HG02798 (cell line): ENCODE measurements at regions not wholly inside any gene's neighbourhood (a gene's known extent, or its start where the extent isn't known, plus 50 kb on each side); places are given as distances from the start of the nearest gene placed in this dataset.

ENCODE experiments used
- ATAC-seq: cut with Tn5 transposase; IDR thresholded peaks from one replicate; pipeline ENCODE4 v1.9.1; 2021; ENCODE audit warnings: mild to moderate bottlenecking; ENCODE audit not compliant: unreplicated experiment, poor library complexity

DNA sequence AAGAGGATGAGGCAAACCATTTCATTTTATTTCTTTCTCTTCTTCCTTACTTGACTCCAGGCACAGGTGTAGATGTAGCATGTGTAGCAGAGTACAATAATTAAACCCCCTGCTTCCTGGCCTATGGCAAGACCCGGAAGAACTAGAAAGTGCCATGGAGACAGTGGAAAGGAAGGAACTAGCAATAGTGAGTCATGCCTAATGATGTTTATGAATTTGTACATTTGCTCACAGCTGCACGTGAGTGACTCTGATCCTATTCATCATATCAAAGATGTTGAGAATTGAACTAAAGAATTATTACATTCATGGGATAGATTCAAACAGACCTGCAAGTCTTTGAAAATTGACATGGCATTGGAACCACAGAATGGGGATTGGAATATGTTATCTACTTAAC lies 2233.9 kb upstream of the TENM3 start:
- ATAC-seq = no peak

DNA sequence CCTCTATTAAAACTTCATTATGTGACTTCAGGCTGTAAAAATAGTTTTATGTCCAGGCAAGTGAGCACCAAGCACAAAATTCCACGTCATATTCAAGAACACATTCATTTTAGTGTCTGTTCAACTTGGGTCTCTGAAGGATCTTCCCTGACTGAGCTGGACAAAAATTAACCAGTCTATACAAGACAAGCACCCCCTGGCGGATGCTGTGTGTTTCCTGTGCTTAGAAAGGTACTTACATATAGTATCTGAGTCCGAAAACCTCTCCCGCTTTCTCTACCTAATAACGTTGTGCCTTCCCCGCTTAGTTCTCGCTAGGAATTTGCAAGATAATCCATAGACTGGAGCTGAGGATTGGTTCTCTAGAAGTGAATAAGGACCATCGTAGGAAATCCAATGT lies 2214.5 kb upstream of the TENM3 start:
- ATAC-seq = peak; percentile 71

DNA sequence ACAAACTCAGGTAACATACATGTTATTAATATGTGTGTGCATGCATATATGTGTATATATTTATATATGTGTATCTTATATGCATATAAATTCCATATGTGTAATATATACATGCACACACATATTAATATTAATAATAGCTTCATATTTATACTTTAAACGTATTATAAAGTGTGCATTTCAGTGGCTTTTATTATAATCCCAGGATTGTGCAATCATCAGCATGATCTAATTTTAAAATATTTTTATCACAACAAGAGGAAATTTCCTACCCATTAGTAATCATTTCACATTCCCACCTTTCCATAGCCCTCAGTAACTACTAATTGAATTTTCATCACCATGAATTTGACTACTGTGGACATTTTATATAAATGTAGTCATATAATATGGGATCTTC lies 2211.9 kb upstream of the TENM3 start:
- no peak for ATAC-seq

DNA sequence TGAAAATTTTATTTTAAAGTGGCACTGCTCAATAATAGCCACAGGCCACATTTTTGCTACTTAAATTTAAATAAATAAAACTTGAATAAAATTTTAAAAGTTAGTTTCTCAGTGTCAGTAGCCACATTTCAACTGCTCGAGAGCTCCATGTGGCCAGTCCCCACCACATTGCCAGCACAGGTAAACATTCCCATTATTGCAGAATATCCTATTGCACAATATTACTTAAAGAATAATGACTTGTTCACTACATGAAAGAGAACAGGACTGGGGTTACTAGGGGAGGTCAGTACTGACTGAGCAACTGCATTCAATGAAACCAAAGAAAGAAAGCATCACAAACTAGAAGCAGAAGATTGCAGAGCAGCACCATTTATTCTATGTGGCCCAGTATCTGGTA lies 2201.6 kb upstream of the TENM3 start:
- no peak for ATAC-seq

DNA sequence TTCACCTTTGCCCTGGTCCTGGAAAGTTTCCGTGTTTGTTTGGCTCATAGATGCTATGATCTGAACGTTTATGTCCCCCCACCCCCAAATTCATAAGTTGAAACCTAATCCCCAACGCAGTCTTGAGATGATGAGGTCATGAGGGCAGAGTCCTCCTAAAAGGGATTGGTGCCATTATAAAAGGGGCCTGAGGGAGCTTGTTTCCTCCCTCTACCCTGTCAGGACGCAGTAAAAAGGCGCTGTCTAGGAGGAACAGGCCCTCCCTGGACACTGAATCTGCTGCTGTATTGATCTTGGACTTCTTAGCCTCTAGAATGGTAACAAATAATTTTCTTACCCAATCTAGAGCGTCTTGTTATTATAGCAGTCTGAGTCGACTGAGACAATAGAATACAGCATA lies 2190.6 kb upstream of the TENM3 start:
- ATAC-seq = no peak

DNA sequence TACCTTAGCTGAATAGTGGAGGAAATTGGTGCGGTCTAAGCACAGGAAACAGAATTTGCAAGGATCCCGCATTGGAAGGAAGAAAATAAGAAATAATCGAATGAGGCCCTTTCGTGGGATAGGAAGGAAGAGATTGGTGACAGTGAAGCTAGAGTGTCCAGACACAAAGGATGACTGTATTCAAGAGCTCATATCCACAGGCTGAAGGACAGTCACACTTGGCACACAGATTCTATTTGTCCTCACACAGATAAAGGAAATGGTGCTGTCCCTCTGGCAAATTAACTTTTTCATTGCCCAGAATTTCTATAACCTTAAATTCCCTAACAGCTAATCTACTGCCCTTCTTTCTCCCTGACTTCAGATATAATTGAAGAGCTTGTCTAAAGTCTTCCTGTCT lies 2188.9 kb upstream of the TENM3 start:
- no peak for ATAC-seq

DNA sequence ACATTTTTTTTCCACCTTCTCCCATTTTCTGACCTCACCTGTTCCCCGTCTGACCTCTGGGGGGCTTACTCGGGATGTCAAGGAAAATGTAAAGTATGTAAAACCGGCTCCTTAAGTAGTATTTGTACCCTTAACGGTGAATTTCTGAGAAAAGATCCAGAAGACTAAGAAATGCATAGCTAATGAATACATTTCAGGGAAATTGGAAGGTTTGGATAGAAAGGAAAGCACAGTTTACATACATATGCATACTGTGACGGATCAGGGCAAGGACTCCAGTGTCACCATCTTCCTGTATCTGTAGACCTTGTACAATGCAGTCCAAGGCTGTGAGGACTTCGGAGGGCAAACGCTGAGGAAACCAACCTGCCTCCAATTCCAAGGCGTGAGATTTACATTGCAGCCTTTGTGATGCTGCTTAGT lies 2185.9 kb upstream of the TENM3 start:
- ATAC-seq = no peak

DNA sequence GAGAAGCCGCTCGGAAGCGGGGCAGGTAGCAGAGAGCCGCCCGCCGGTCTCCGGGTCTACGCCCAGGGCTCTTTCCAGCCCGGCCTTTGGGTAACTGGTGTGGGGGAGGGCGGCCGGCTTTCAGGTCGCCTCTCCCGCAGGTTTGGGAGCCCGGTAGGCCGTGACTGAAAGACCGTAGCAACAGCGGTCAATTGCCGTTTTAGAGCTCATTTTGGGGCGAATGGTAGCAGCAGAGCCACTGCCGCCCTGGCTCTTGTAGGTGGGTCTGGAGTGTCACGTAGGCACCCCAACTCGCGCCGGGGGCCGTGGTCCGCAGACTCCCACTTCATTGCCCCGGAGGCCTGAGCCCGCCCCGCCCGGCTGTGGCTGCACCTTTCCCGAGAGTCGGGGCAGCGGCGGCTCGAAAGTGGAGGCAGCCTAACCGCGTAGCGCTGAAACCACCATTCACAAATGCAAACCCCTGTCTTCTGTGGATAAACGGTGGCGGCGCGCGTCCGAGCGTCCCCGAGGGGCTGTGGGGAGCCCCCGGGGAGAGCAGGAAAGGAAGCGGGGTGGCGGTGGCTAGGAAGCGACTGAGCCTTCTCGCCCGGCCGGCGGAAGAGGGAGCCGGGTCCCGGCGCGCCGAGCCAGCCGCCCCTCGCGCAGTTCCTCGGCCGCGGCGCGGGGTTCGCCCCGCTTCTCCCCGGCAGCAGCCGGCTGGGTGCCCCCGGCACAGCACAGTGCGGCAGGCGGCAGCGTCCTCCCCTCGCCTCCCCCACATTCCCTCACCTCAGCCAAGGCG lies 2185.1 kb upstream of the TENM3 start:
- ATAC-seq = peak; percentile 66

DNA sequence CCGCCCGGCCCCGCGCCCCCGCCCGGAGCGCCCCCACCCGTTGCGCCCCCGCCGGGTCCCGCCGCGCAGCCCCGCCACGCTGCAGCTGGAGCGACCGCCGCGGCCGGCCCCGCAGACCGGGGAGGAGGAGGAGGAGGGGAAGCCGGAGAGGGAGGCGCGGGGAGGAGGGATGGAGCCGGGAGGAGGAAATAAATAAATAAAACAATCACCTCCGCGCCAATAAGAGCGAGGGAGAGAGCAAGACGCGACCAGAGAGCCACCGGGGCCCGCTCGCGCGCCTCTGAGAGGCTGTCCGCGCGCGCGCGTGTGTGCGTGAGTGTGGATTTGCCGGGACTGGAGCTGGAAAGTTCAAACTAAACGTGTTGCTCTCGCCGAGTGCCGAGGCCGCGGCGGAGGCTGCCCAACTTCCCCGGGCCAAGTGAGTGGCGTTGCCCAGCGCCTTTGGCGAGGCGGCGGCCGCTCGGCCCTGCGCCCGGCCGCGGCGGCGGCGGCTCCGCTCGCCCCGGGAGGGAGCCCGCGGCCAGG lies 2184.4 kb upstream of the TENM3 start:
- ATAC-seq = peak; percentile 34

DNA sequence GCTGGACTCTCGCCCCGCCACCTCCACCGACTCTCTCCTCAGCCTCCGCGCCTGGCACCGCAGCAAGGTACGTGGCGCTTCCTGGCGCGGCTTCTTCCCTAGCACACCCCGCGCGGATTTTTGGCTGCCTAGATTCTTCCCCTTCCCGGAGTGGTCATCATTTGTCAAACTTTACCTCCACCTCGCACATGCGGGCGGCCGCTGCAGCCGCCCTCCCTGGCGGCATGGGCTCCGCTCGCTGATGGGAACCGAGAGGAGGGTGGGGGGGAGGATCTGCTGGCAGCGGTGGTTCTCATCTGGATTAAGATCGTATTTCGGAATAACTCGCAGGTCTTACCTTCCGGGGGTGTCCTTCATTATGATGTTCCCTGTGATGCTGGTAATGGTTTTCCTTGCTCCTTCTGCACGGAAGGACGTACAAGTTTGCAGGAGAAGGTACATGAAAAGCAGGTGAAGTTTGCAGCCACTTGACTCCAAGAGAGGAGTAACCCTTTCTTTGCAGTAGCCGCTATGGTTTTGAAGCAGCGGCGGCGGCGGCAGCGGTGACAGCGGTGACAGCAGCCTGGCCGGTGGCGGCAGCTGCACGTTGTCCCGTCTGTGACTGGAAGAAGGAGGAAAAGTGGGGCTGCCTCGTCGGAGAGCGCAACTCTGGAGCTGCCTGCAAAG lies 2183.9 kb upstream of the TENM3 start:
- ATAC-seq = no peak

DNA sequence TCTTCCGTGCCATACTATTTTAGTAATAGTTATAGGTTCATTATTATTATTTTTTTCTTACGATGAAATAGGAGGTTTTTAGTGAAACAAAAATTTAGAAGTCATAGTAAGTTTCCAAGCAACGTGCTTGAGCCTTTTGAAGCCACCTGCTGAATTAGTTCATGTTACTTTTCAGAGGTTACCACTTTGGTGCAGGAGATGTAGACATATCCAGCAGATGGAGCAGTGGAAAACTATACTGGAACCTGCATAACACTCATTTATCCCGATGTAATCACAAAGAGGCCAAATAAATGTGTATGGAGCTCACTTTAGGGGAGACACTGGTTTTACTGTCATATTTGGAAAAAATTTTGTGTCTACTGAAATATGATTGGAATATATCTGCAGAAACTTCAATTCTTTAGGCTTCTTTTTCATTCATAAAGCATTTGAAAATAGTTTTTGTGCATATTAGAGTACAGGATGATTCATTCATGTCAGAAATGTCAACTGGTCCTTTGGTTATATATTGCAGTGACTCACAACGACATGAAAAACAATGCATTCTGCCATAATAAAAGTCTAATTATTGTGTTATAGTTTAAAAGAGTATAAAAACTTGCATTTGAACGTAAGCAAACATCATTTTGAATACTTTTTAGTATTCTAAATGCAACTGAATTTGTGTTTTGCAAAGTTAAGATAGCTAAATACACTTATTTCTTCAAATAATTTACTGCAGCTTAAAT lies 2182.9 kb upstream of the TENM3 start:
- no peak for ATAC-seq

DNA sequence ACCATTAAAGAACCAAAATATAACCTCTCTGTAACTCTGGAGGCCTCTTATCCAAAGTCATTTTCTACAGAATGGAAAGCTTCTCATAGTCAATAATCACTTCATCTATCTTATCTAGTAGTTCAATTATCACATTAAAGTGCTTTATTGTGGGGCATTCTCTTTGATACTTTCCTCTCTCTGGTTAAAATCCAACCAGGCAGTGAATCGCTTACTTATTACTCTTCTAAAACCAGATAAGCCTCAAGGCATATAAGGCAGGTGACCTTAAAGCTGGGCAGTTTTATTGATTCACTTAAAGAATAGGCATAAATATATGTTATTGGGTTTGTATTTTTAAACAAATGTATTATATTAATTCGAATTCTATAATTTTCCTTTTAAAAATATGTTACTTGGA lies 2162.1 kb upstream of the TENM3 start:
- ATAC-seq = no peak

DNA sequence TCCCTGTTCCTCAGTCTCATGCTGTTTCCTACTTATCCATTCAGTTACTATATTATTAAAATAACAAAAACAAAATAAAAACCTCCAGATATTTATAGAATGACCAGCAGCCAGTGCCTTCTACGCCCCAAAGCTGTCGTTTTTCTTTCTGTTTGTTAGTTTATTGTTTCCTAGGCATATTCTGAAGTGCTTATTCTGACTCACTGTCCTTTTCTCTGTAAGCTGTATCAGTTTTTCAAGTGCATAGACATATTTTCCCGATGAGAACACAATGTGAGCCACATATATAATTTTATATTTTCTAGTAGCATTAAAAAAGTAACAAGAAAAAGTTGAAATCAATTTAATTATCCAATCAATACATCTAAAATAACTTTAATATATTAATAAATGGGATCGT lies 2158.6 kb upstream of the TENM3 start:
- no peak for ATAC-seq

DNA sequence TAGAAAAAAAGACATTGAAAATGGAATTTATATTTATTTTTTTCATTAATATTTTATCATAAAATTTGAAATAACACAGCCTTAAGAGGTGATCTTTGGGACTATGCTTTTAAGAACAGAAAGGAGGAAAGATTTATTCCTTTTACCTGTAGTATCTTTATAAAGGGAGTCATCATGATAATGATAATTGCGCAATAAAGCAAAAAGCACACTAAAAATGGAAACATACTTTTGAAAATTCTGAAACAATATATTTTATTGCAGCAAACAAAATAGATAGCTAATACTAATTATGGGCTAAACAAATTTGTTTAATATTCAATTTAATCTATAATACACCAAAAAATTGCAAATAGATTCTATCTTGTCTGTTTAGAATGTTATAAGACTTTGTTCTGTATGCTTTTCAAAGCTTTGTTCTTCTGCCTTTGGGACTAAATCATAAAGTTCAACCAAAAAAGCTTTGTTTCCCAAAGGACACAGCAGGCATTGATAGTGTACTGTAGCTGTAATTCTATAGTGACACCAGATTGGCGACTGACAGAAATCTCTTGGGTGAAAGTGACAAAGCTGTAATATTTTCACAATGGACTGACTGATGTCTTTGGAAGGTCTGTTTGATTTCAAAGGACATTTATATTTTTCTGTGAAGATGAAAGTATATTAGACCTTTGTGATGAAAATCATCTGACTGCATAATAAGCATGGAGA lies 2156.6 kb upstream of the TENM3 start:
- no peak for ATAC-seq

DNA sequence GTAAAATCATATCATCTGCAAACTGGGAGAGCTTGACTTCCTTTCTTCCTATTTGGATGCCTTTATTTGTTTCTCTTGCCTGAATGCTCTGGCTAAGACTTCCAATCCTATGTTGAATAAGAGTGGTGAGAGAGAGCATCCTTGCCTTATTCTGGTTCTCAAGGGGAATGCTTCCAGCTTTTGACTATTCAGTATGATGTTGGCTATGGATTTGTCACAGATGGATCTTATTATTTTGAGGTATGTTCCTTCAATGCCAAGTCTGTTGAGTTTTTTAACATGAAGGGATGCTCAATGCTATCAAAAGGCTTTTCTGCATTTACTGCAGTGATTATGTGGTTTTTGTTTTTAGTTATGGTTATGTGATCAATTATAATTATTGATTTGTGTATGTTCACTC lies 2144.6 kb upstream of the TENM3 start:
- ATAC-seq = no peak

DNA sequence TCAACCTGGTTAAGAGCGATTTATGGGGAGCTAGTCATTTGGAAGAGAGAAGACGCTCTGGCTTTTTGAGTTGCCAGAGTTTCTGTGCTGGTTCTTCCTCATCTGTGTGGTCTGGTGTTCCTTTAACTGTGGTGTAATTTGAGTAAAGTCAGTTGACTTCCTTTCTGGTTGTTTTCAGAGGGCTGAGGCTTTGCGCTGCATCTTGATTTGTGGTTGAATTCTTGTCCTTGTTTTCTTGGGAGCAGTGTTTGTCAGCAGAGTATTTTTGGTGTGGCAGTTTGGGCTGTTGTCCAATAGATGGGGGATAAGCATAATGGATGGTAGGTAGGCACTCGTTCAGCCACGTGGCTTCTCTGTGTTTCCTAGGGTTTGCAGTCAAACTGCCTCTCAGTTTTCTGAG lies 2143.2 kb upstream of the TENM3 start:
- ATAC-seq = no peak

DNA sequence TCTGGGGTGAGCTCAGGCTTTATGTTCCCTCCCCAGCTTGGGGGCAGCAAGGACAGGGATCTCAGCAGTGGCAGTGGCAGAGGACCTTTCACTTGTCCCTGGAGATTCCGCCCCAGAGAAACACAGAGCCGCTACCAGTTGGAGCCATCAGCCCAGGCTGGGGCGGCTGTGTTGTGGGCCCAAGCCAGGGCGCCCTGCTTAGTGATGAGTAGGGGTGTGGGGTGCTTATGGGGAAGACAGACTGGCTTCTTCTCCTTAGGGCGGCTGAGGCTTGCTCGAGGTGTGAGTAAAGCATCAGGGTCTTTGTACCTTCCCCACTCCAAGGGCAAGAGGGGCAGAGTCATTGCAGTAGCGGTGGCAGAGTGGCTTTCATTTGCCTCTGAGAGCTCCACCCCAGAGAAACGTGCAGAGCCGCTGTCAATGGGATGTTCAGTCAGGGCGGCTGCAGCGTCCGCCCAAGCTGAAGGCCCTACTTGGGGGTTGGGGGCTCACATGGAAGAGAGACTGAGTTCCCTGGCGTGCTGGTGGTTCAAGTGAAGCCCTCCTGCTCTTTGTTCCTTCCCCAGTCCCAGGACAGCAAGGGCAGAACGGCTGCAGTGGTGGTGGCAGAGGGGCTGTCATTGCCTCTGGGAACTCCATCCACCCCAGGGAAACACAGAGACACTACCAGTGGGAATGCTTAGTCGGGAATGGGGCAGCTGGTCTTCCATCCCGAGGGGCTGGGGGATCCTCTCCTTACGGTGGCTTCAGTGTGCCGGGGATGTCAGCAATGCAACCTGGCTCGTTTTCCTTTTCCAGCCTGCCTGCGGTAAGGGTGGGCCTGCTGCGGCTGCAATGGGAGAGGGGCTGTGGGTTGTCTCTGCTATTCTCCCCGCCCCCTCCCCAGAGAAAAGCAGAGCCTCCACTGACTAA lies 2142.5 kb upstream of the TENM3 start:
- ATAC-seq = no peak

DNA sequence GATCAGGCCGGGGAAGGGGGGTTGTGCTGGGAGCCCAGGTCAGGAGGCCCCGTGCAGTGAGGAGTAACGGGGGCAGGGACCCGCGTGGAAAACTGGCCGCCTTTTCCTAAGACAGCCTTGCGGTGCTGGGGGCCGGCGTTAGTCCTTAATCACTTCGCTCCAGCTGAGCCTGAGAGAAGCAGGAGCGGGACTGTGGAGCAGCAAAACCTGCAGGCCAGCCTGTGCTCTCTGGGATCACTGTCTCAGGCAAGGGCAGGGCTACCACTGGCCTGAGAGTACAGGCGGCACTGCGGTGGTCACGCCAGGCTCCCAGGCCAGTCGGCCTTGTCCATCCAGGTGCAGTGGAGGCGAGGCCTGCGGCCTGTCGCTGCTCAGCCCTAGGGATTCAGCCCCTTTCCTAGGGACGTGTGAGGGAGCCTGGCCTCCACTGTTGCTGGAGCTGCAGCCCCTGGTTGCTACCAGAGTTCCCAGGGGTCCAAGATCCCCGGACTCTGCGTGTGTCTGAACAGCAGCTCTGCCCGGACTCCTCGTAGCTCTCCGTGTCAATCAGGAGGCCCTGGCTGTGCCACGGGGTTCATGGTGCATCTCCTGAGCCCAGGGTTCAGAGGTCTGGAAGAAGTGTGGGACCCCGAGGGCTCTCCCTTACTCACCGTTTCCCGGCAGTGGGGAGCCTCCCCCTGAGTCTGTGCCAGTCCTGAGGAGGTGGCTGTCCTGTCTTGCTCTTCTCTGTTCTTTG lies 2141.7 kb upstream of the TENM3 start:
- no peak for ATAC-seq

DNA sequence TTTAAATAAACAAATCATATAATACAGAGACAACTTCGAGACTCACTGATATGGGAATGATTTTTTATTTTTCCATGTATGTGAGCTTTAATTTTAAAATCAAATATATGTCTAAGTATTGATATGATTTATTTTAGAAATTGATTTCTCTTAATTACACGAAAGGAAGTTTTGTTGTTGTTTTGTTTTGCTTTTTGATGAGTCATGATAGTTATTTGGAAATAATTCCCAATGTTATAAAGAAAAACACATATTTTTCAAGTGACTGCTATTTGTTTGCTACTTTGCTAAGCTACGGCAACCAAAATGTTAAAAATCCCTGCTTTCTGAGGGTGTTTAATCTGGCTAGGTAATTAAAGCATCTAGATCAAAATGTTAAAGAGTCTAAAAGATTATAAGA lies 2139.4 kb upstream of the TENM3 start:
- no peak for ATAC-seq
